Endothelial cell of umbilical vein (primary cell): ENCODE measurements at regions not wholly inside any gene's neighbourhood (a gene's known extent, or its start where the extent isn't known, plus 50 kb on each side); places are given as distances from the start of the nearest gene placed in this dataset.

Source experiments
- BruUV-seq: library from RNA; stranded (reverse); fragments of 400-500 nt; replicated peaks from 2 replicates; lab custom pipeline; 2021; lab: Mats Ljungman, UMichigan
- CTCF ChIA-PET: fragments of 300-600, 350-600 bp; sonication (Branson Sonifier 250); formaldehyde crosslinking; loops from one replicate; lab custom pipeline; 2021; ENCODE audit warnings: antibody characterized with exemption, inconsistent platforms; lab: Charles Lee
- POLR2A ChIA-PET: fragments of 300-600, 350-600 bp; sonication (Branson Sonifier 250); formaldehyde crosslinking; loops from one replicate; lab custom pipeline; 2021; ENCODE audit warnings: antibody characterized with exemption, inconsistent platforms; lab: Charles Lee
- DNase-seq: peaks from one replicate; pipeline ENCODE4 v3.0.0-alpha.2; 2011; ENCODE audit warnings: low read depth, low spot score
- FAIRE-seq: peaks from 2 replicates; lab custom pipeline; 2011; peaks lifted over from hg19 to GRCh38; lab: Jason Lieb, UNC
- H2AFZ ChIP-seq: 2 replicates; pipeline ENCODE4 v1.6.0; 2012; ENCODE audit warnings: low read depth, low read length, control low read depth, inconsistent platforms
- H3K27ac ChIP-seq: 2 replicates; pipeline ENCODE4 v1.5.1; 2011; ENCODE audit warnings: low read depth, mild to moderate bottlenecking, control low read depth, low read length, moderate library complexity; ENCODE audit not compliant: insufficient read depth
- H3K27me3 ChIP-seq, 2 experiments: 2 replicates each; pipeline versions ENCODE4 v1.6.0 to v1.6.1; 2011; ENCODE audit warnings: low read length in 2 of 2, mixed read lengths in 1 of 2; ENCODE audit not compliant: control insufficient read depth in 2 of 2, insufficient read depth in 2 of 2
- H3K36me3 ChIP-seq, 2 experiments: 2 replicates in 1 of 2; 3 replicates in 1 of 2; pipeline ENCODE4 v1.5.1; 2011; ENCODE audit warnings: low read length in 2 of 2, mild to moderate bottlenecking in 1 of 2, moderate library complexity in 1 of 2; ENCODE audit not compliant: control insufficient read depth in 2 of 2, insufficient read depth in 2 of 2; ENCODE audit errors: extremely low read depth in 1 of 2
- H3K4me1 ChIP-seq: 3 replicates; pipeline ENCODE4 v1.5.1; 2011; ENCODE audit warnings: mild to moderate bottlenecking, low read length; ENCODE audit not compliant: control insufficient read depth, insufficient read depth; ENCODE audit errors: extremely low read depth
- H3K4me2 ChIP-seq: 2 replicates; pipeline ENCODE4 v1.6.1; 2011; ENCODE audit warnings: low read length, control low read depth, mixed read lengths; ENCODE audit not compliant: insufficient read depth
- H3K4me3 ChIP-seq, 3 experiments: fragments of 200-600 bp in 1 of 3; sonication (generic), shearing (Covaris generic) in 1 of 3; replicated peaks in 1 of 3; 2 replicates each; pipeline ENCODE4 v1.5.1; 2011 to 2016; ENCODE audit warnings: control low read depth in 3 of 3, low read length in 3 of 3, mild to moderate bottlenecking in 2 of 3, inconsistent platforms in 1 of 3, low read depth in 1 of 3, moderate library complexity in 1 of 3; ENCODE audit not compliant: insufficient read depth in 1 of 3
- H3K79me2 ChIP-seq: 2 replicates; pipeline ENCODE4 v1.6.0; 2012; ENCODE audit warnings: low read length, inconsistent platforms; ENCODE audit not compliant: control insufficient read depth, insufficient read depth
- H3K9ac ChIP-seq: replicated peaks from 2 replicates; pipeline ENCODE3; 2011; ENCODE audit warnings: low read length, control low read depth; ENCODE audit not compliant: insufficient read depth; ENCODE audit errors: extremely low read depth
- H3K9me1 ChIP-seq: replicated peaks from 3 replicates; pipeline ENCODE4 v1.6.0; 2011; ENCODE audit warnings: mild to moderate bottlenecking, low read length; ENCODE audit not compliant: control insufficient read depth, insufficient read depth; ENCODE audit errors: extremely low read depth
- H3K9me3 ChIP-seq: replicated peaks from 2 replicates; pipeline ENCODE4 v1.5.1; 2012; ENCODE audit warnings: low read length, inconsistent platforms; ENCODE audit not compliant: control insufficient read depth, insufficient read depth
- H4K20me1 ChIP-seq: replicated peaks from 2 replicates; pipeline ENCODE3; 2011; ENCODE audit warnings: mild to moderate bottlenecking, low read length; ENCODE audit not compliant: control insufficient read depth, insufficient read depth; ENCODE audit errors: extremely low read depth
- EZH2 ChIP-seq: IDR thresholded peaks from 2 replicates; pipeline ENCODE4 v1.6.1; 2012; ENCODE audit warnings: borderline replicate concordance, low read depth, mild to moderate bottlenecking, moderate library complexity, low read length, inconsistent platforms; ENCODE audit not compliant: severe bottlenecking
- FOS ChIP-seq: IDR thresholded peaks from 2 replicates; pipeline ENCODE4 v1.6.1; 2011; ENCODE audit warnings: mild to moderate bottlenecking, low read length, moderate library complexity, borderline replicate concordance; ENCODE audit not compliant: insufficient read depth
- GATA2 ChIP-seq: IDR thresholded peaks from 2 replicates; pipeline ENCODE4 v1.7.0; 2011; ENCODE audit warnings: low read depth, mild to moderate bottlenecking, moderate library complexity, mixed read lengths, low read length; ENCODE audit not compliant: insufficient read length, insufficient read depth
- JUN ChIP-seq: IDR thresholded peaks from 2 replicates; pipeline ENCODE4 v1.6.1; 2011; ENCODE audit warnings: borderline replicate concordance, low read depth; ENCODE audit not compliant: insufficient read length, insufficient read depth
- MYC ChIP-seq: IDR thresholded peaks from one replicate; pipeline ENCODE4 v1.6.1; 2011; ENCODE audit warnings: mild to moderate bottlenecking, low read depth, low read length
- POLR2A ChIP-seq: IDR thresholded peaks from 2 replicates; pipeline ENCODE4 v1.6.1; 2012; ENCODE audit warnings: low read depth, mild to moderate bottlenecking, control low read depth, low read length
- POLR2AphosphoS5 ChIP-seq: IDR thresholded peaks from 2 replicates; pipeline ENCODE4 v1.6.1; 2012; ENCODE audit warnings: low read depth, mild to moderate bottlenecking, control low read depth, low read length, moderate library complexity; ENCODE audit not compliant: insufficient read depth
- dilution Hi-C: fragments of 300-500 bp; cut with MboI; formaldehyde crosslinking; loops from one replicate; pipeline ENCODE4 v1.15.0; 2019; ENCODE audit warnings: low sequenced_read_pairs; ENCODE audit not compliant: extremely low pct_ligation_motif_present
- intact Hi-C: fragments of 100-400 bp; cut with micrococcal nuclease; formaldehyde crosslinking; loops from one replicate; pipeline ENCODE4 v1.10.0; 2022
- TF ChIP-seq, protein P1 (sequence below), 2 donors: IDR thresholded peaks; 1 replicate in 1 of 2; 2 replicates in 1 of 2; pipeline ENCODE4 v1.5.1; 2011; ENCODE audit warnings: low read length in 2 of 2, mild to moderate bottlenecking in 2 of 2, moderate library complexity in 2 of 2, control low read depth in 1 of 2, inconsistent platforms in 1 of 2, low read depth in 1 of 2; ENCODE audit not compliant: insufficient read depth in 1 of 2; ENCODE audit errors: extremely low read depth in 1 of 2
- TF ChIP-seq, protein P2 (sequence below): IDR thresholded peaks from 2 replicates; pipeline ENCODE4 v1.6.1; 2011; ENCODE audit not compliant: insufficient read depth, insufficient read length

DNA sequence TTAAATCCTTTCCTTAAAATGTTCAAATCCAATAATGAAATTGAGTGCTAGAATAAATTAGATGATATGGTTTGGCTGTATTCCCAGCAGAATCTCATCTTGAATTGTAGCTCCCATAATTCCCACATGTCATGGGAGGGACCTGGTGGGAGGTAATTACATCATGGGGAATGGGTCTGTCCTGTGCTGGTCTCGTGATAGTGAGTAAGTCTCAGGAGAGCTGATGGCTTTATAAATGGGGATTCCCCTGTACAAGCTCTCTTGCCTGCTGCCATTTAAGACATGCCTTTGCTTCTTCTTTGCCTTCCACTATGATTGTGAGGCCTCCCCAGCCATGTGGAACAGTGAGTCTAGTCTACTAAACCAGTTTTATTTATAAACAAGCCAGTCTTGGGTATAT, 508.5 kb downstream of the ETNK1 start:
- CTCF ChIA-PET, result no interaction called here
- dilution Hi-C loops (no loop called here), intact Hi-C loops (no loop called here)
- H2AFZ ChIP-seq, result no peak overlapping the region
- H3K27ac ChIP-seq, result no peak overlapping the region
- H3K9me3 ChIP-seq, result no peaks in the 10 kb centered on the region
- no peak overlapping the region for H3K4me2 ChIP-seq
- BruUV-seq, result no TSS peak
- H3K79me2 ChIP-seq, result no peaks in the 10 kb centered on the region
- no peak for DNase-seq
- no peaks in the 10 kb centered on the region for H3K4me1 ChIP-seq
- no peaks in the 10 kb centered on the region for H4K20me1 ChIP-seq
- H3K4me3 ChIP-seq, result no peak overlapping the region
- H3K27me3 ChIP-seq, result no peaks in the 10 kb centered on the region
- H3K9me1 ChIP-seq, result no peaks in the 10 kb centered on the region
- POLR2A ChIA-PET, result no interaction called here
- no peak for FAIRE-seq
- no peaks in the 10 kb centered on the region for H3K36me3 ChIP-seq
- H3K9ac ChIP-seq, result no peak overlapping the region
- no peak for TF ChIP-seq JUN
- TF ChIP-seq FOS, result no peak
- no peak for TF ChIP-seq GATA2
- TF ChIP-seq, protein P1, sequence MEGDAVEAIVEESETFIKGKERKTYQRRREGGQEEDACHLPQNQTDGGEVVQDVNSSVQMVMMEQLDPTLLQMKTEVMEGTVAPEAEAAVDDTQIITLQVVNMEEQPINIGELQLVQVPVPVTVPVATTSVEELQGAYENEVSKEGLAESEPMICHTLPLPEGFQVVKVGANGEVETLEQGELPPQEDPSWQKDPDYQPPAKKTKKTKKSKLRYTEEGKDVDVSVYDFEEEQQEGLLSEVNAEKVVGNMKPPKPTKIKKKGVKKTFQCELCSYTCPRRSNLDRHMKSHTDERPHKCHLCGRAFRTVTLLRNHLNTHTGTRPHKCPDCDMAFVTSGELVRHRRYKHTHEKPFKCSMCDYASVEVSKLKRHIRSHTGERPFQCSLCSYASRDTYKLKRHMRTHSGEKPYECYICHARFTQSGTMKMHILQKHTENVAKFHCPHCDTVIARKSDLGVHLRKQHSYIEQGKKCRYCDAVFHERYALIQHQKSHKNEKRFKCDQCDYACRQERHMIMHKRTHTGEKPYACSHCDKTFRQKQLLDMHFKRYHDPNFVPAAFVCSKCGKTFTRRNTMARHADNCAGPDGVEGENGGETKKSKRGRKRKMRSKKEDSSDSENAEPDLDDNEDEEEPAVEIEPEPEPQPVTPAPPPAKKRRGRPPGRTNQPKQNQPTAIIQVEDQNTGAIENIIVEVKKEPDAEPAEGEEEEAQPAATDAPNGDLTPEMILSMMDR (IDR thresholded peaks at IDR 0.05; ENCODE audit: extremely low read depth in 1 of 2, insufficient read depth in 1 of 2, low read depth in 1 of 2, low read length in 2 of 2), result no peak
- no peak for TF ChIP-seq EZH2
- no peak for TF ChIP-seq MYC
- TF ChIP-seq POLR2A, result no peak
- no peak for TF ChIP-seq POLR2AphosphoS5
- TF ChIP-seq, protein P2, sequence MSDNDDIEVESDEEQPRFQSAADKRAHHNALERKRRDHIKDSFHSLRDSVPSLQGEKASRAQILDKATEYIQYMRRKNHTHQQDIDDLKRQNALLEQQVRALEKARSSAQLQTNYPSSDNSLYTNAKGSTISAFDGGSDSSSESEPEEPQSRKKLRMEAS, result no peak
